ENCODE measurements at regions not wholly inside any gene's neighbourhood (a gene's known extent, or its start where the extent isn't known, plus 50 kb on each side); places are given as distances from the start of the nearest gene placed in this dataset.

- DNase-seq, result no peak
Observed at GRCh38 chr13:40082639-40083038, 427.2 kb downstream of the COG6 start.

DNA sequence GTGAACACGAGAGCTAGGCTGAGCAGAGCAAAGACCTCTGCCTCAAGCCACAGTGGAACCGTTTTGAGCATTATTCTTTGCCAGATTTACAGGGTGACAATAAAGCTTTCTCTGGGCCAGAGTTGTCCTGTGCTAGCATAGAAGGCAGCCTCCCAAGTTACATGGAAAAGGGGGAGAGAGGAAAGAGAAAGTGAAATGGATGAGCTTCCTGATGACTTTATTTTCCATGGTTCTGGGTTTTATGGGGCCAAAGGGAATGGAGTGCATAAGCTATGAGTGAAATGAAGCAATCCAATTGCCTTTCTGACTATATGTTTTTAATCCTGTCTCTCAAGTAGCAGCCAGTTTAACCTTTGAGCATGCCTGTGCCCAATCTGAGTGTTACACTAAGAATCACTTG, 428.4 kb downstream of the COG6 start:
- no peak for DNase-seq

DNA sequence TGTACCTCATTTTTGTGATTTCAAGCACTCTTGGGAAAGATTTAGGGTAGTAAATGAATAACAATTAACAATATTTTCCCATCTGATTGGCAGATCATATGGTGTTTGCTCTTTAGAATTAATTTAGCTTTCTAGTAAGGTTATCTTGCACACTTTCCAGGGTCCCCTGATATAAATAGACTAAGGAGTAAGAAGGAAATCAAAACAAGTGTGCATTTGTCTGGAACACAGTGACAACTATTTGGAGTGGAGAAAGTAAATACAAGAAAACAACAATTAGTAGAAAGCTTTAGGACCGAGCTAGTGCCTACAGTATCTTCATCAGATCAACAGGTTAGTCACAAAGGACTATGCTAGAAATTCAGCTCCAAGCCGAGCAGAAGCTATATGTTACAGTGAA, 429.5 kb downstream of the COG6 start:
- no peak for DNase-seq

DNA sequence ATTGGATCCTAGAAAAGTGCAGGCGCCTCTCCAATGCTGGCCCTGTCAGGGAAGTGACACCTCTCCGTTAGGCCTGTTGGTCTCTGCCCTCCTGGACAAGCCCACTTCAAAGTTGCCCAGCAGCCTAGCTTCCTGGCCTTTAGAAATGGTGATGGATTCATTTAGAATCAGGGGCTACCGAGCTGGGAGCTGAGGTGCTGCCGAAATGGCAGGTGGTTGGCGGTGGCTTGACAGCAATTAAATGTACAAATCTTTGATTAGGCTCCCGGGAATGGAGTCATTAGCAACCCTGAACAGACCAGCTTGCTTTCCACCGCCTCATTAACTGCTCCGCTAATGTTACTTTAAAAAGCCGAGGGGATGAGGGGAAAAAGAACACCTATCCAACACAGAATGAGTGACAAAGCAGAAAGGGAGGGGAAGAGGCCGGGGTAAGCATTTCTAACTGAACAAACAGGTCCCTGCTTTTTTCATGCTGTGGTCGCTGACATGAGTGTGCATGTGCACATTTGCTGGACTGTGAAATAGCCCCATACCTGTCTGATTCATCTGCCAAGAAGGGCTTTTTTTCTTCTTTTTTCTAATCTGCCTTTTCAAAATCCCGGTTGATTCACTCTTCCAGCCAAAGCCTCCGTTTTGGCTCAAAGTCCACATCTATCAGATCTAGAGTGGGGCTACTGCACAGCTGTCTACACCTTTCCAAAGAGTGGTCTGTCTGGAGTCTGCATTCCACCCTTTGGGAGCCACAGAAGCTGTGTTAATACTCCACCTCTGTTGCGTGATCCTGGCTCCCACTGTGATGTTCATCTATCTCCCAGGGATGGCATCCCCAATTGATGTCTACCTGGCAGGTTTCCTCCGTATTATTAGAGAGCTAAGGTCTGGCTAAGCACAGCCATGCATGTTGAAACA, 431.9 kb downstream of the COG6 start:
- no peak for DNase-seq

GRCh38 chr13:40094056-40094455, 438.6 kb downstream of the COG6 start:
- DNase-seq, result no peak

DNA sequence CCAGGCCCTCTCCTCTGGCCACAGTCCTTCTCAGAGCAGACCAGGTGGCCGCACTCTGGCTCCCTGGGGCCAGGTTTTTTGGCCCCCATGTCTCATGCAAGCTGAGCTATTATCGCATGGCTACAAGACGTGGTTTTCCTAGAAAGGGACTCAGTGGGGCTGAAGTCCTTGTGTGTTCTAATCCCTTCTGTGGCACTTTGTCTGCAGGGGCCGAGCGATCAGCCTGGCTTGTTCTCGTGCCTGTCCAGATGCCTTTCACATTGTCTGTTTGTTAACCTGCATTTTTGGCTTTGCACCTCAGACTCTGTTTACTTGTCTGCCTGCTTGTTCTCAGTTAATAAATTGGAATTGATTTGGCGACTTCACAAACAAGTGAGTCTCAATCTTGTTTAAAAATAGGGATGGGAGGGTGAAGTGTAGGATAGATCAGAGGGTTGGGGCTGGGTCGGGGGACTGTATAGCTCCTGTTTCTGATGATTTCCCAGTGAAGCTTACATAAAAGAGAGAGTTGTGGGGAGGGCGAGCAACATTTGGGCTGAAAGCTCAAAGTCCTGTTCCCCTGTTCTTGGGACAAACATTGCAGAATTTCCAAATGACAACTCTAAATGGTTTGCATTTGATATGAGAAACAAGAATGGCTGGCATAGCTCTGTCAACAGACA, 440.4 kb downstream of the COG6 start:
- DNase-seq, result no peak

GRCh38 chr13:40096357-40096901, 441.0 kb downstream of the COG6 start:
- DNase-seq, result no peak

DNA sequence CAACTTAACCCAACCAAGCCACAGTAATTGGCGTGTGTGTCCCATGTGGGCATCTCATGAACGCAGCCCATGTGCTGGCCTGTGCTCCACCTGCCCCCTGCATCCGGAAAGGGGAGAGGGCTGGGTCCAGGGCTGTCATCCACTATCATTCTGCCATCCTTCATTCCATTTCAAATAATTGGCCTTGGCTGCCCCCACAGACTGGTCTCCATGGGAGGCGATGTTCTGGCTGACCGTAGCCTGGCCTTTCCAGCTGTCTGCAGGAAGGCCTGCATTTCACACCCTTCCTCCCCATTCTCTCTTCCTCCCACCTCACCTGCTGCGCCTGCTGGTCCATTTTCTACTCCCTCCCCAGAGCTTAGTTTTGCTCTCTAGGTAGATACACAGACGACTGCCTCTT, 442.8 kb downstream of the COG6 start:
- DNase-seq, result no peak

GRCh38 chr13:40101708-40102359, 446.4 kb downstream of the COG6 start:
- DNase-seq, result no peak

DNA sequence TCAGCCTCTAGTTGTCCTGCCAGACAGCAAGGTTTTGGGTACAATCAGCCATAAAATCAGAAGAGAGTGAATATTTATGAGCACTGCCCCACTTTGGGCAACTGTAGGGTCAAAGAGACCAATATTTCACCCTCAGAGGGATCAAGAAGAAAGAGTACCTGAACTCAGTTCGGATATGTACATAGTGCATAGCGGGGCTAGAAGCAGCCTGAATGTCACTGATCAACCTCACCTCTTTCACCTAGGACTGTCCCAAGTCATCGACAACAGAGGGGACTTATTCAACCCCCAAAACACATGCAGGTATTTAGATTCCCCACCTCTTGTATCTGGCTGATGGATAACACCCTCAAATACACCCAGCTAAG, 446.9 kb downstream of the COG6 start:
- DNase-seq, result no peak

GRCh38 chr13:40102854-40103253, 447.4 kb downstream of the COG6 start:
- DNase-seq, result no peak

DNA sequence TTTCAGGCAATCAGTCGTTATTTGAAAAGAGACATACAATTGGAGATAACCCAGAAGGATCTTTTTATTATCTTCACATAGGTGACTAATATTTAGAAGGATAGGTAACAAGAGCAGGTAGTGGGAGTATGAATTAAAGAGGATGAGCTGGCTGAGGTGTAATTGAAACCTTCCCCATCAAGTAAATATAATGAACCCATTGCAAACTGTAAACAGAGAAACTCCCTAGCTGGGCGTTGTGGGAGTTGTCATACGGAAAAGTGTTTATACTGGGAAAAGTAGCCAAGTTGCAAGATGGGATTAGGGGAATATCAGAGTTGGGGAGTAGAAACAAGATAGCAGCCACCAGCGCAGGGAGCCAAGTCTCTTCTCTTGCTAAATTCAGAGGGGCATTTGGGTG, 448.4 kb downstream of the COG6 start:
- no peak for DNase-seq

DNA sequence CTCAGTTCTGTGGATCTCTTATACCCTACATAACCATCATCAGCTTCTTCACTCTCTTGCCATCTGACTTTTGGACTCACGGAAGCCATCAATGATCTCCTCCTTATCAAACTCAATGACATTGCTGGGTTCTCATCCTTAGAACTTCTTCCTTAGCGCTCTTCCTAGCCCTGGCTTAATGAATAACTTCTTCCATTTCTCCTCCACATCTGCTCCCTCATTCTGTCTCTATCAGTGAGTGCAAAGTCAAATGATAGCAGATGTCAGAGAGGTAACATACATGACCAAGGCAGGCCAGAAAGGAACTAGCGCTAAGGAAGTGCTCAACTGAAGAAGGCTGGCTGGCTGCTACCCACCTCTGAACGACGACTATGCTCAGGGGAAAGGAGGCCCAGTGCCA, 449.8 kb downstream of the COG6 start:
- DNase-seq, result no peak

GRCh38 chr13:40109351-40109844, 453.9 kb downstream of the COG6 start:
- DNase-seq, result no peak

DNA sequence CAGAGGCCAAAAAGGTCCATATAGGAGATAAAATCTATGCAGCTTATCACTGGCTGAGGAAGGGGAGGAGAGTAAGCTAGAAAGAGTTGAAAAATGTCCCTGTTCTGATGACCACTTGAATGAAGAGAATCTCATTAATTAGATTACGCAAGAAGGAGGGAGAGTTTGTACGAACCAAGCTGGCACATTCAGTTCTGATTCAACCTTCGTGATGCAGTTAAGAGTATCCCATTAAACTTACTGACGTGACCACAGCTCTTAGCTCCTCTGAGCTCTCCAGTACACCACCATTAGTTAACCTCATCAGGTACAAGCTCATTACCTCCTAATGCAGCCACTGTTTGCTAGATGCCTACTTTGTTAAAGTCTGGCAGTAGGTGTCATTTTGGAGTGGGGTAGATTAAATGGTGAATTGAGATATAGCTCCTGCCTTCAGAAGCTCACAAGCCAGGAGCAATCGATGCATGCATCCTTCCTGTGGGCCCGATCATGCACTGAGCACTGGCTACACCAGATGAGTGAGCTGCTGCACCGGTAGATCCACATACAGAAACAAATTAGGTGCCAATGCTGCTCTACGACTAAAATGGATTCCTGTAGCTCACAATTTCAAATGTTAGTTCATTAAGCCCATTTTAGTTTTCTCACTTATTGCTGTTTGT, 458.3 kb downstream of the COG6 start:
- no peak for DNase-seq

GRCh38 chr13:40114305-40114896, 458.9 kb downstream of the COG6 start:
- DNase-seq, result no peak

GRCh38 chr13:40115426-40115825, 460.0 kb downstream of the COG6 start:
- DNase-seq, result no peak

- peak; percentile 38 for DNase-seq
Observed at GRCh38 chr13:40116008-40116407, 460.5 kb downstream of the COG6 start.

- no peak for DNase-seq
Observed at GRCh38 chr13:40118337-40118736, 462.9 kb downstream of the COG6 start.

GRCh38 chr13:40119852-40120251, 464.4 kb downstream of the COG6 start:
- DNase-seq, result no peak

GRCh38 chr13:40120288-40120687, 464.8 kb downstream of the COG6 start:
- no peak for DNase-seq

- no peak for DNase-seq
Observed at GRCh38 chr13:40120781-40121180, 465.3 kb downstream of the COG6 start.

GRCh38 chr13:40121722-40122121, 466.3 kb downstream of the COG6 start:
- DNase-seq, result no peak

Measured in CD4-positive, alpha-beta T cell treated with Interferon gamma for 1 hour (primary cell).